Fibroblast of lung (primary cell): ENCODE measurements at regions not wholly inside any gene's neighbourhood (a gene's known extent, or its start where the extent isn't known, plus 50 kb on each side); places are given as distances from the start of the nearest gene placed in this dataset.
A peak's percentile ranks its signal among the peaks of the same experiment; 100 is the strongest.

Experiments used
- DNase-seq, 2 donors: peaks; one replicate each; pipeline versions ENCODE4 v3.0.0 to v3.0.0-alpha.2; 2010; ENCODE audit warnings: low read depth in 2 of 2
- H2AFZ ChIP-seq: 2 replicates; pipeline ENCODE4 v1.5.1; 2012; ENCODE audit warnings: low read length, control low read depth, inconsistent platforms
- H3K27ac ChIP-seq: 2 replicates; pipeline ENCODE4 v1.5.1; 2011; ENCODE audit warnings: low read length, control low read depth; ENCODE audit not compliant: insufficient read depth
- H3K27me3 ChIP-seq: 2 replicates; pipeline ENCODE4 v1.5.1; 2011; ENCODE audit warnings: mild to moderate bottlenecking, low read length; ENCODE audit not compliant: control insufficient read depth, insufficient read depth
- H3K36me3 ChIP-seq: 2 replicates; pipeline ENCODE4 v1.5.1; 2011; ENCODE audit warnings: low read length; ENCODE audit not compliant: control insufficient read depth, insufficient read depth
- H3K4me1 ChIP-seq: 2 replicates; pipeline ENCODE4 v1.5.1; 2011; ENCODE audit warnings: low read length; ENCODE audit not compliant: control insufficient read depth, insufficient read depth; ENCODE audit errors: extremely low read depth
- H3K4me2 ChIP-seq: 2 replicates; pipeline ENCODE4 v1.5.1; 2011; ENCODE audit warnings: low read length, control low read depth; ENCODE audit not compliant: insufficient read depth; ENCODE audit errors: extremely low read depth
- H3K4me3 ChIP-seq, 4 experiments: fragments of 200-600 bp in 1 of 4; sonication (generic) in 1 of 4; replicated peaks in 1 of 4; 2 replicates each; pipeline ENCODE4 v1.5.1; 2011 to 2016; ENCODE audit warnings: low read length in 4 of 4, low read depth in 3 of 4, mild to moderate bottlenecking in 3 of 4, control low read depth in 2 of 4, inconsistent platforms in 1 of 4, mixed read lengths in 1 of 4; ENCODE audit not compliant: insufficient read depth in 1 of 4; ENCODE audit errors: control extremely low read depth in 1 of 4
- H3K79me2 ChIP-seq: 2 replicates; pipeline ENCODE4 v1.5.1; 2012; ENCODE audit warnings: mild to moderate bottlenecking, low read length, inconsistent platforms; ENCODE audit not compliant: control insufficient read depth, insufficient read depth
- H3K9ac ChIP-seq: 2 replicates; pipeline ENCODE4 v1.5.1; 2011; ENCODE audit warnings: mild to moderate bottlenecking, low read length, control low read depth; ENCODE audit not compliant: insufficient read depth
- H3K9me3 ChIP-seq: 2 replicates; pipeline ENCODE4 v1.5.1; 2012; ENCODE audit warnings: low read depth, low read length; ENCODE audit not compliant: control insufficient read depth, insufficient read depth
- H4K20me1 ChIP-seq: 2 replicates; pipeline ENCODE4 v1.5.1; 2011; ENCODE audit warnings: low read length; ENCODE audit not compliant: control insufficient read depth, insufficient read depth; ENCODE audit errors: extremely low read depth
- EZH2 ChIP-seq: IDR thresholded peaks from 2 replicates; pipeline ENCODE4 v1.5.1; 2012; ENCODE audit warnings: low read length, control low read depth, mild to moderate bottlenecking; ENCODE audit errors: missing control alignments
- TF ChIP-seq, protein P1 (sequence below), 2 donors: IDR thresholded peaks in 1 of 2; conservative IDR thresholded peaks in 1 of 2; 1 replicate in 1 of 2; 2 replicates in 1 of 2; pipeline ENCODE4 v1.5.1; 2011 to 2012; ENCODE audit warnings: low read length in 2 of 2, control low read depth in 1 of 2, inconsistent platforms in 1 of 2, low read depth in 1 of 2, mild to moderate bottlenecking in 1 of 2

DNA sequence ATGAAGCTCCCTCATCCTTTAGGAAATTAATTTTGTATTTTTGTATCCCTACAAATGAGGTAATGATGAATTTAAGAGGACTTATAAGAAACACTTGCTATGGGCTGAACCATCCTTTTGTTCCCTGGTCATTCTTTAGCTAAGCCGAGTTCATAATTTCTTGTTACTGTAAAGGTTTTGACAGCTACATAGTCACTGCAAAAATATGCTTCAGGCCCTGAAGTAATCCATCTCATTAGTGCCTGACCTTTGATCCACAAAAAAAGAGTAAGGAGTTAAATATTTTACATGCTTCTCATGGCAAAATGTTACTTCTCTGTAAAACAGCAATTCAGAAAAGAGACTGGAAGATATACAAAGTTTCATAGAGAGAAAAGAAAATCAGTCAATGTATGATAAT lies 290.6 kb upstream of the SLIT2 start:
- peak; percentile 65 to 90 for DNase-seq
- H3K9me3 ChIP-seq, result no peaks in the 10 kb centered on the region
- no peaks in the 10 kb centered on the region for H3K27me3 ChIP-seq
- no peaks in the 10 kb centered on the region for H3K79me2 ChIP-seq
- H3K4me2 ChIP-seq, result no peak overlapping the region
- no peak overlapping the region for H3K9ac ChIP-seq
- TF ChIP-seq, protein P1, sequence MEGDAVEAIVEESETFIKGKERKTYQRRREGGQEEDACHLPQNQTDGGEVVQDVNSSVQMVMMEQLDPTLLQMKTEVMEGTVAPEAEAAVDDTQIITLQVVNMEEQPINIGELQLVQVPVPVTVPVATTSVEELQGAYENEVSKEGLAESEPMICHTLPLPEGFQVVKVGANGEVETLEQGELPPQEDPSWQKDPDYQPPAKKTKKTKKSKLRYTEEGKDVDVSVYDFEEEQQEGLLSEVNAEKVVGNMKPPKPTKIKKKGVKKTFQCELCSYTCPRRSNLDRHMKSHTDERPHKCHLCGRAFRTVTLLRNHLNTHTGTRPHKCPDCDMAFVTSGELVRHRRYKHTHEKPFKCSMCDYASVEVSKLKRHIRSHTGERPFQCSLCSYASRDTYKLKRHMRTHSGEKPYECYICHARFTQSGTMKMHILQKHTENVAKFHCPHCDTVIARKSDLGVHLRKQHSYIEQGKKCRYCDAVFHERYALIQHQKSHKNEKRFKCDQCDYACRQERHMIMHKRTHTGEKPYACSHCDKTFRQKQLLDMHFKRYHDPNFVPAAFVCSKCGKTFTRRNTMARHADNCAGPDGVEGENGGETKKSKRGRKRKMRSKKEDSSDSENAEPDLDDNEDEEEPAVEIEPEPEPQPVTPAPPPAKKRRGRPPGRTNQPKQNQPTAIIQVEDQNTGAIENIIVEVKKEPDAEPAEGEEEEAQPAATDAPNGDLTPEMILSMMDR (conservative IDR thresholded peaks at IDR 0.05 in 1 of 2, IDR thresholded peaks at IDR 0.05 in 1 of 2; ENCODE audit: low read depth in 1 of 2, low read length in 2 of 2), result no peak
- no peak for TF ChIP-seq EZH2
- H3K4me1 ChIP-seq, result peaks cover 4% of the 10 kb centered on the region
- no peak overlapping the region for H2AFZ ChIP-seq
- H3K4me3 ChIP-seq, result no peak overlapping the region
- no peaks in the 10 kb centered on the region for H3K36me3 ChIP-seq
- no peaks in the 10 kb centered on the region for H4K20me1 ChIP-seq
- H3K27ac ChIP-seq, result no peak overlapping the region

DNA sequence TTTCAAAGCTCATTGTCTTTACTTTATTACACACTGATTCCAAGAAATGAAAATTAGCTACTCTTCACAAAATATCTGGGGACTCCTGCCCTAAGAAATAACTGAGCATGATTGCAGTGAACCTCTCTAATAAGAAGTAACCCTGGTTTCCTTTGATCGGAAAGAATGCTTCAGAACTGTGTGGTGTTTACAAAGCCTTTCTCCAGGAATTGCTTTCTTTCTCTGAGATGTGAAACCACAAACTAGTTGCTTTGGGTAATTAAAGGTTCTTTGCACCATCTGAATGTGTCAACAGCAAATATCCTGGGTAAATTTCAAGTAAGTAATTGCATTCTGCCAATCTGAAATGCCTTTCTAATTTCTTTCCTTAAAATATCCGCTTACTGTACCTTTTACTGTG lies 292.9 kb upstream of the SLIT2 start:
- no peaks in the 10 kb centered on the region for H3K9me3 ChIP-seq
- H4K20me1 ChIP-seq, result no peaks in the 10 kb centered on the region
- H3K9ac ChIP-seq, result no peak overlapping the region
- no peak overlapping the region for H3K27ac ChIP-seq
- no peak for DNase-seq
- TF ChIP-seq EZH2, result no peak
- TF ChIP-seq, protein P1 (conservative IDR thresholded peaks at IDR 0.05 in 1 of 2, IDR thresholded peaks at IDR 0.05 in 1 of 2; ENCODE audit: low read depth in 1 of 2, low read length in 2 of 2), result no peak
- no peaks in the 10 kb centered on the region for H3K27me3 ChIP-seq
- no peak overlapping the region for H3K4me3 ChIP-seq
- no peaks in the 10 kb centered on the region for H3K36me3 ChIP-seq
- no peaks in the 10 kb centered on the region for H3K79me2 ChIP-seq
- no peak overlapping the region for H3K4me2 ChIP-seq
- H2AFZ ChIP-seq, result no peak overlapping the region
- H3K4me1 ChIP-seq, result peaks cover 4% of the 10 kb centered on the region

DNA sequence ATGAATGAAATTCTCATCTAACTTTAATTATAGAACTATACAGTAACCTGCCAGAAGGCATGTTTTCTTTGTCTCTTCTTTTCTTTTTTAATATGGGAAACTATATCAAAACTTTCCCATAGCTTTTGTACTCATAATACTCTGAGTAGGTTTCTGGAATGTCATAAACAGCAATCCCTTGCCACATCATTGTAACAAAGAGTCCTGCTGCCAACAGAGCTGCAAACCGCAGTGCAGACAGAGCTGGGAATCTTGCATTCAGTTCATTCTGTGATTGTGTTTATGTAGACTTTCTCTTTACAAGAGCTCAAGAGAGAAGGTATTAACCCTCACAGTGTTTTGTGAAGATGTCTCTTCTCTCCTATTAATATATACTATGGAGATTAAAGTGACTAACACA lies 304.4 kb upstream of the SLIT2 start:
- Histone ChIP-seq H3K4me2 (no peak overlapping the region), H3K4me1 (peaks cover 21% of the 10 kb centered on the region), H4K20me1 (no peaks in the 10 kb centered on the region), H3K9me3 (no peaks in the 10 kb centered on the region), H2AFZ (no peak overlapping the region), H3K9ac (no peak overlapping the region), H3K27ac (no peak overlapping the region), H3K27me3 (no peaks in the 10 kb centered on the region), H3K79me2 (no peaks in the 10 kb centered on the region), H3K4me3 (no peak overlapping the region), H3K36me3 (no peaks in the 10 kb centered on the region)
- TF ChIP-seq, protein P1 (conservative IDR thresholded peaks at IDR 0.05 in 1 of 2, IDR thresholded peaks at IDR 0.05 in 1 of 2; ENCODE audit: low read depth in 1 of 2, low read length in 2 of 2), result no peak
- TF ChIP-seq EZH2, result no peak
- DNase-seq, result peak; percentile 77 to 87
